ENCODE measurements at regions not wholly inside any gene's neighbourhood (a gene's known extent, or its start where the extent isn't known, plus 50 kb on each side); places are given as distances from the start of the nearest gene placed in this dataset.
"Not testable (repeated sequence)": the region's sequence is repeated elsewhere in the genome, so short reads cannot be mapped to it uniquely, and the experiment has no call there.

DNA sequence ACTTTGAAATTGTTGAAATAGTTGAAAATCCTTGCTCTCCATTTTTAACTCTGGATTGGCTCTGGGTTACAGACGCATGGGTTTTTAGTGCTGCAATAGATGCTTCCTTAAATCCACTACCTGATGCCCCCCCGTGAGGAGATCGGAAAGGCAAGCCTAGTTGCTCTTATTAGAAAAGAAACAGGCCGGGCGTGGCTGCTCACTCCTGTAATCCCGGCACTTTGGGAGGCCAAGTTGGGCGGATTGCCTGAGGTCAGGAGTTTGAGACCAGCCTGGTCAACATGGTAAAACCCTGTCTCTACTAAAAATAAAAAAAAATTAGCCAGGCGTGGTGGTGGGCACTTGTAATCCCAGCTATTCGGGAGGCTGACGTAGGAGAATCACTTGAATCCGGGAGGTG is 202.0 kb upstream of the FOXK1 start:
- TF ChIP-seq CTCF, POLR2A (IDR thresholded peaks at IDR 0.05): not testable (repeated sequence)

Measured in lower leg skin (tissue), 3 donors.